ENCODE measurements at regions not wholly inside any gene's neighbourhood (a gene's known extent, or its start where the extent isn't known, plus 50 kb on each side); places are given as distances from the start of the nearest gene placed in this dataset.

DNA sequence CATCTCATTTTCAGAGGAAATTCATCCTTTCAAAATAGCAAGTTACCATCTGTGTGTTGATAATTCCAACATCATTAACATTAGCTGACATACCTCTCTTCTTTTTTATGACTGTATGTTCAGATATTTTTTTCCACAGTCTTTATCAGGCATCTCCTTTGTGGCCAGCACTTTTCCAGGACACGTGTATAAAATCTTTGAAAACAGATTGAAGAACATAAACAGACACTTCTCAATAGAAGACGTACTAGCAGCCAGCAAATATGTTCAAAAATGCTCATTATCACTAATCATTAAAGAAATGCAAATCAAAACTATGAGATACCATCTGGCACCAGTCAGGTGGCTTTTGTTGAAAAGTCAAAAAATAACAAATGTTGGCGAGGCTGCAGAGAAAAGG, 734.3 kb downstream of the SEMA5A start:
- WGBS, 2 donors = 80 to 81% methylated on average over 3 of the region's 3 CpGs

DNA sequence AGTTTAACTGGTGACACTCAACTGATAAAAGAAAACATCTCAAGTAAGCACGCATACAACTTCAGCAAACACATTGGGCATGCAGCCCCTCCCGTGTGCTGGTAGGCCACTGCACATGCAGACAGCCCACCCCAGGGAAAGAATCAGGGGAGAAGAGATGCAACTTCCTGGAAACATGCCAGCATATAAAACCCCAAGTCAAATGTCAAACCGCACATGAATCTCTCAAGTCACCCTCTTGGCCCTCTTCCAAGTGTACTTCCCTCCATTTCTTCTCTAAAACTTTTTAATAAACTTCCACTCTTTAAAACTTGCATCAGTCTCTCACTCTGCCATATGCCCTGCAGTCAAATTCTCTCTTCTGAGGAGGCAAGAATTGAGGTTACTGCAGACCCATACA, 732.7 kb downstream of the SEMA5A start:
- 85 to 88% methylated on average over 3 of the region's 3 CpGs for WGBS, 2 donors
- no peak overlapping the region for H3K27ac ChIP-seq
- H3K4me3 ChIP-seq = no peak overlapping the region
- no peaks in the 10 kb centered on the region for H3K9me3 ChIP-seq
- intact Hi-C loops (cut with DNase I; ENCODE audit: low total_unique reads) = no loop called here
- no peaks in the 10 kb centered on the region for H3K36me3 ChIP-seq (ENCODE audit: low read depth, missing control alignments)
- no peaks in the 10 kb centered on the region for H3K4me1 ChIP-seq
- no peak for TF ChIP-seq POLR2A (IDR thresholded peaks at IDR 0.05)
- TF ChIP-seq, protein P1, sequence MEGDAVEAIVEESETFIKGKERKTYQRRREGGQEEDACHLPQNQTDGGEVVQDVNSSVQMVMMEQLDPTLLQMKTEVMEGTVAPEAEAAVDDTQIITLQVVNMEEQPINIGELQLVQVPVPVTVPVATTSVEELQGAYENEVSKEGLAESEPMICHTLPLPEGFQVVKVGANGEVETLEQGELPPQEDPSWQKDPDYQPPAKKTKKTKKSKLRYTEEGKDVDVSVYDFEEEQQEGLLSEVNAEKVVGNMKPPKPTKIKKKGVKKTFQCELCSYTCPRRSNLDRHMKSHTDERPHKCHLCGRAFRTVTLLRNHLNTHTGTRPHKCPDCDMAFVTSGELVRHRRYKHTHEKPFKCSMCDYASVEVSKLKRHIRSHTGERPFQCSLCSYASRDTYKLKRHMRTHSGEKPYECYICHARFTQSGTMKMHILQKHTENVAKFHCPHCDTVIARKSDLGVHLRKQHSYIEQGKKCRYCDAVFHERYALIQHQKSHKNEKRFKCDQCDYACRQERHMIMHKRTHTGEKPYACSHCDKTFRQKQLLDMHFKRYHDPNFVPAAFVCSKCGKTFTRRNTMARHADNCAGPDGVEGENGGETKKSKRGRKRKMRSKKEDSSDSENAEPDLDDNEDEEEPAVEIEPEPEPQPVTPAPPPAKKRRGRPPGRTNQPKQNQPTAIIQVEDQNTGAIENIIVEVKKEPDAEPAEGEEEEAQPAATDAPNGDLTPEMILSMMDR (IDR thresholded peaks at IDR 0.05) = no peak
- no peak for DNase-seq
- no peaks in the 10 kb centered on the region for H3K27me3 ChIP-seq

More for the DNA sequence above, 734.3 kb downstream of the SEMA5A start:
- Histone ChIP-seq H3K4me1 (no peaks in the 10 kb centered on the region), H3K9me3 (no peaks in the 10 kb centered on the region), H3K27ac (no peak overlapping the region), H3K4me3 (no peak overlapping the region), H3K27me3 (no peaks in the 10 kb centered on the region), H3K36me3 (ENCODE audit: low read depth, missing control alignments) (no peaks in the 10 kb centered on the region)
- DNase-seq = no peak
- intact Hi-C loops (cut with DNase I; ENCODE audit: low total_unique reads) = no loop called here
- TF ChIP-seq POLR2A (IDR thresholded peaks at IDR 0.05) = no peak
- TF ChIP-seq, protein P1 (IDR thresholded peaks at IDR 0.05) = no peak

DNA sequence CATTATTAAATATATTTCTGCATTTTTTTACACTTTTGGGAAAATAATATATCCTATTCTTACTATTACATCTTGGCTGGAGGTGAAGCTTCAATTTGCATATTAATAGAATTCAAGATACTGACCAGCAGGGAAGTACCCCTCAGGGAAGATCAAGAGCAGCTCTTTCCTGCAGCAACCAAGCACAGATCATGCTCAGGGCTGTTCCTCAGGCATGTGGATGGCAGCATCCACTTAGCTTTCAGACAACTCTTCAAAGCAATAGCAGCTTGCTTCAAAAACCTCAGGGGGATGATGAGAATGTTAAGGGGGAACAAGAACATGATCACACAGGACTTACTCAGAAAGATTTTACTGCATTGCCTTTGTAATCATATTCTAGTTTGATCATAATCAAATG, 731.8 kb downstream of the SEMA5A start:
- DNase-seq = no peak
- no peaks in the 10 kb centered on the region for H3K4me1 ChIP-seq
- H3K4me3 ChIP-seq = no peak overlapping the region
- H3K9me3 ChIP-seq = no peaks in the 10 kb centered on the region
- H3K27me3 ChIP-seq = no peaks in the 10 kb centered on the region
- H3K27ac ChIP-seq = no peak overlapping the region
- no peaks in the 10 kb centered on the region for H3K36me3 ChIP-seq (ENCODE audit: low read depth, missing control alignments)
- TF ChIP-seq, protein P1 (IDR thresholded peaks at IDR 0.05) = no peak
- no peak for TF ChIP-seq POLR2A (IDR thresholded peaks at IDR 0.05)
- intact Hi-C loops (cut with DNase I; ENCODE audit: low total_unique reads) = no loop called here

DNA sequence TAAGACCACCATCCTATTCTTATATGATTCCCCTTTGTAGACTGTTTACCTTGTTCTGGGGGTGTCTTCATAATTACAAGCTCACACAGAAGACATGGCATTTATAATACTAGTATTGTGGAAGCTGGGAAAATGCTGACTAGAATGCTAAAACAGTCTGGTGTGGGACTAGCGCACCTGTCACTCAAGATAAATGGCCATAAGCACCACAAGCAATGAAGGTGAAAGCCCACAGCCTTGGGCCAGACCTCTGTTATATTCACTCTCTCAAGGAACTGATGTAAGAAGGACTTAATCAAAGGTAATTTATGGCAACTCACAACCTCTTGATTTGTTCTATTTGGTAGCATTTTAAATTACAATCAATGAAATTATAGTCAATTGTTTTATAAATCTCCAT, 721.5 kb downstream of the SEMA5A start:
- no peaks in the 10 kb centered on the region for H3K4me1 ChIP-seq
- DNase-seq = no peak
- 96% methylated on average over 1 of the region's 1 CpG for WGBS, 2 donors
- no peak overlapping the region for H3K27ac ChIP-seq
- no peaks in the 10 kb centered on the region for H3K36me3 ChIP-seq (ENCODE audit: low read depth, missing control alignments)
- H3K27me3 ChIP-seq = no peaks in the 10 kb centered on the region
- no peak overlapping the region for H3K4me3 ChIP-seq
- no peaks in the 10 kb centered on the region for H3K9me3 ChIP-seq
- intact Hi-C loops (cut with DNase I; ENCODE audit: low total_unique reads) = no loop called here
- no peak for TF ChIP-seq POLR2A (IDR thresholded peaks at IDR 0.05)
- TF ChIP-seq, protein P1 (IDR thresholded peaks at IDR 0.05) = no peak

DNA sequence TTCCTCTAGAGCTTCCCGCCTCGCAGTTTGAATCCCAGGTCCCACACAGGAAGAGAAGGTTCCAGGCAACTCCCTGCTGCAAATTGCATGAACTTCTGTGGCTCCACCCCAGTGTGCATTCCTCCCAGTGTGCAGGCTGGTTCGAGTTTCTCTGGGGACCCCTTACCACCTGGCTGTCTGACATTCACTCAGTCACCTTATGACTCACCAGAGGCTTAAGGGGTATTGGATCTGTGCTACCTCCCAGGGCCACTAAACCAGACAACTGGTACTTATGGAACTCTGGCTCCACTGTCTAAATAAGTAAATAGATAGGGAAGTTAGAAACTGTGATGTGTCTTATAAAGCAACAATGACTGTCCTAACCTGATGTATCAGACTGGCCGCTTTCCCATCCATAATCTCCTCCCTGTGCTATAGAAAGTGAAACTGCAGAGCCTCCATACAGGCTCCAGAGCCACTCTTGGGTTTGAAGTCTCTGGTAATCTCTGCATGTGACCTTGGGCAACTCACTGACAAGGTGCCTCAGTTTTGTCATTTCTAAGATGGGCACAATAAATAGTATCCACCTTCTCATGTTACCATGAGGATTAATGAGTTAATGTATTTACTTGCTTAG, 720.6 kb downstream of the SEMA5A start:
- Histone ChIP-seq H3K9me3 (no peaks in the 10 kb centered on the region), H3K36me3 (ENCODE audit: low read depth, missing control alignments) (no peaks in the 10 kb centered on the region), H3K4me3 (no peak overlapping the region), H3K27me3 (no peaks in the 10 kb centered on the region), H3K27ac (no peak overlapping the region), H3K4me1 (no peaks in the 10 kb centered on the region)
- intact Hi-C loops (cut with DNase I; ENCODE audit: low total_unique reads) = no loop called here
- 71 to 72% methylated on average over 4 of the region's 4 CpGs for WGBS, 2 donors
- no peak for TF ChIP-seq POLR2A (IDR thresholded peaks at IDR 0.05)
- TF ChIP-seq, protein P1 (IDR thresholded peaks at IDR 0.05) = no peak
- DNase-seq = no peak
